Keratinocyte (primary cell): ENCODE measurements at regions not wholly inside any gene's neighbourhood (a gene's known extent, or its start where the extent isn't known, plus 50 kb on each side); places are given as distances from the start of the nearest gene placed in this dataset.

Experiments
- DNase-seq: peaks from one replicate; pipeline ENCODE4 v3.0.0-alpha.2; 2011; ENCODE audit warnings: low read depth, missing footprints, low spot score
- FAIRE-seq: peaks from 2 replicates; lab custom pipeline; 2011; peaks lifted over from hg19 to GRCh38; lab: Jason Lieb, UNC
- H2AFZ ChIP-seq: 2 replicates; pipeline ENCODE4 v1.6.0; 2012; ENCODE audit warnings: low read length, control low read depth, inconsistent platforms; ENCODE audit not compliant: control insufficient read depth
- H3K27ac ChIP-seq: 2 replicates; pipeline ENCODE4 v1.5.1; 2011; ENCODE audit warnings: low read length; ENCODE audit not compliant: control insufficient read depth, insufficient read depth
- H3K27me3 ChIP-seq: 3 replicates; pipeline ENCODE4 v1.6.0; 2011; ENCODE audit warnings: low read length; ENCODE audit not compliant: control insufficient read depth, insufficient read depth; ENCODE audit errors: extremely low read depth
- H3K36me3 ChIP-seq, 2 experiments: 2 replicates in 1 of 2; 3 replicates in 1 of 2; pipeline ENCODE4 v1.5.1; 2011; ENCODE audit warnings: low read length in 2 of 2, mild to moderate bottlenecking in 1 of 2; ENCODE audit not compliant: control insufficient read depth in 2 of 2, insufficient read depth in 2 of 2; ENCODE audit errors: extremely low read depth in 1 of 2
- H3K4me1 ChIP-seq: 3 replicates; pipeline ENCODE4 v1.5.1; 2011; ENCODE audit warnings: low read length; ENCODE audit not compliant: control insufficient read depth, insufficient read depth; ENCODE audit errors: extremely low read depth
- H3K4me2 ChIP-seq: 3 replicates; pipeline ENCODE4 v1.6.0; 2011; ENCODE audit warnings: low read depth, low read length; ENCODE audit not compliant: control insufficient read depth, insufficient read depth; ENCODE audit errors: extremely low read depth
- H3K4me3 ChIP-seq, 3 experiments: fragments of 200-600 bp in 1 of 3; sonication (generic) in 1 of 3; 2 replicates in 2 of 3; 3 replicates in 1 of 3; pipeline ENCODE4 v1.5.1; 2011 to 2016; ENCODE audit warnings: low read length in 3 of 3, mild to moderate bottlenecking in 3 of 3, control low read depth in 2 of 3, inconsistent platforms in 1 of 3, low read depth in 1 of 3, mixed read lengths in 1 of 3, mixed run types in 1 of 3, moderate library complexity in 1 of 3; ENCODE audit not compliant: control insufficient read depth in 2 of 3, insufficient read depth in 2 of 3; ENCODE audit errors: extremely low read depth in 1 of 3
- H3K79me2 ChIP-seq: 2 replicates; pipeline ENCODE4 v1.6.0; 2012; ENCODE audit warnings: low read length; ENCODE audit not compliant: control insufficient read depth, insufficient read depth
- H3K9ac ChIP-seq: 3 replicates; pipeline ENCODE4 v1.6.0; 2011; ENCODE audit warnings: low read length; ENCODE audit not compliant: control insufficient read depth, insufficient read depth; ENCODE audit errors: extremely low read depth
- H3K9me1 ChIP-seq: 3 replicates; pipeline ENCODE4 v1.6.0; 2011; ENCODE audit warnings: low read length; ENCODE audit not compliant: control insufficient read depth, insufficient read depth; ENCODE audit errors: extremely low read depth
- H3K9me3 ChIP-seq: 2 replicates; pipeline ENCODE4 v1.5.1; 2012; ENCODE audit warnings: low read depth, low read length; ENCODE audit not compliant: control insufficient read depth
- H4K20me1 ChIP-seq: 3 replicates; pipeline ENCODE4 v1.6.0; 2011; ENCODE audit warnings: low read length; ENCODE audit not compliant: control insufficient read depth, insufficient read depth; ENCODE audit errors: extremely low read depth
- CTCF ChIP-seq, 3 experiments: IDR thresholded peaks in 1 of 3; conservative IDR thresholded peaks in 1 of 3; optimal IDR thresholded peaks in 1 of 3; 2 replicates in 2 of 3; 3 replicates in 1 of 3; pipeline versions ENCODE3 to v1.5.1; 2011; ENCODE audit warnings: low read length in 3 of 3, mild to moderate bottlenecking in 3 of 3, moderate library complexity in 2 of 3, control low read depth in 1 of 3, inconsistent platforms in 1 of 3; ENCODE audit not compliant: insufficient read depth in 2 of 3; ENCODE audit errors: extremely low read depth in 1 of 3
- EZH2 ChIP-seq: IDR thresholded peaks from one replicate; pipeline ENCODE4 v1.6.1; 2012; ENCODE audit warnings: inconsistent platforms, mild to moderate bottlenecking, low read length, moderate library complexity
- dilution Hi-C: fragments of 300-500 bp; cut with MboI; formaldehyde crosslinking; loops from one replicate; pipeline ENCODE4 v1.7.0; 2020; ENCODE audit warnings: low sequenced_read_pairs; ENCODE audit not compliant: extremely low pct_ligation_motif_present

- H4K20me1 ChIP-seq: no peaks in the 10 kb centered on the region
- H3K4me1 ChIP-seq: no peaks in the 10 kb centered on the region
- no peak overlapping the region for H3K4me3 ChIP-seq
- DNase-seq (no peak), FAIRE-seq (no peak)
- no peaks in the 10 kb centered on the region for H3K36me3 ChIP-seq
- H3K27ac ChIP-seq: no peak overlapping the region
- TF ChIP-seq EZH2: no peak
- TF ChIP-seq CTCF (optimal IDR thresholded peaks at IDR 0.05 in 1 of 3, IDR thresholded peaks at IDR 0.05 in 1 of 3, conservative IDR thresholded peaks at IDR 0.05 in 1 of 3; ENCODE audit: extremely low read depth in 1 of 3, insufficient read depth in 2 of 3, low read length in 3 of 3): no peak
- no peaks in the 10 kb centered on the region for H3K9me1 ChIP-seq
- H3K9ac ChIP-seq: no peak overlapping the region
- H3K9me3 ChIP-seq: no peaks in the 10 kb centered on the region
- H2AFZ ChIP-seq: no peak overlapping the region
- dilution Hi-C loops: no loop called here
- H3K4me2 ChIP-seq: no peak overlapping the region
- no peaks in the 10 kb centered on the region for H3K79me2 ChIP-seq
- no peaks in the 10 kb centered on the region for H3K27me3 ChIP-seq
Observed at GRCh38 chr5:4883360-4883759, 256.8 kb upstream of the ADAMTS16 start.

GRCh38 chr5:4893063-4893744 lies 246.9 kb upstream of the ADAMTS16 start:
- H3K9ac ChIP-seq: no peak overlapping the region
- H4K20me1 ChIP-seq: no peaks in the 10 kb centered on the region
- no peaks in the 10 kb centered on the region for H3K27me3 ChIP-seq
- no peak for FAIRE-seq
- H3K36me3 ChIP-seq: no peaks in the 10 kb centered on the region
- H3K4me2 ChIP-seq: no peak overlapping the region
- no peak overlapping the region for H3K4me3 ChIP-seq
- no peaks in the 10 kb centered on the region for H3K9me1 ChIP-seq
- H3K4me1 ChIP-seq: no peaks in the 10 kb centered on the region
- H3K9me3 ChIP-seq: no peaks in the 10 kb centered on the region
- dilution Hi-C loops: no loop called here
- TF ChIP-seq EZH2 (no peak), CTCF (optimal IDR thresholded peaks at IDR 0.05 in 1 of 3, IDR thresholded peaks at IDR 0.05 in 1 of 3, conservative IDR thresholded peaks at IDR 0.05 in 1 of 3; ENCODE audit: extremely low read depth in 1 of 3, insufficient read depth in 2 of 3, low read length in 3 of 3) (no peak)
- no peaks in the 10 kb centered on the region for H3K79me2 ChIP-seq
- no peak overlapping the region for H3K27ac ChIP-seq
- DNase-seq: no peak
- H2AFZ ChIP-seq: no peak overlapping the region
